NCI-H1105 (cell line): ENCODE measurements at regions not wholly inside any gene's neighbourhood (a gene's known extent, or its start where the extent isn't known, plus 50 kb on each side); places are given as distances from the start of the nearest gene placed in this dataset.

ENCODE experiments used
- DNase-seq: peaks from one replicate; lab custom pipeline; 2025; lab: John Stamatoyannopoulos, UW

GRCh38 chr4:188197566-188197965 lies 58.3 kb downstream of the TRIML1 start:
- no peak for DNase-seq

- no peak for DNase-seq
Measured at GRCh38 chr4:188198982-188199792, 59.9 kb downstream of the TRIML1 start.

DNA sequence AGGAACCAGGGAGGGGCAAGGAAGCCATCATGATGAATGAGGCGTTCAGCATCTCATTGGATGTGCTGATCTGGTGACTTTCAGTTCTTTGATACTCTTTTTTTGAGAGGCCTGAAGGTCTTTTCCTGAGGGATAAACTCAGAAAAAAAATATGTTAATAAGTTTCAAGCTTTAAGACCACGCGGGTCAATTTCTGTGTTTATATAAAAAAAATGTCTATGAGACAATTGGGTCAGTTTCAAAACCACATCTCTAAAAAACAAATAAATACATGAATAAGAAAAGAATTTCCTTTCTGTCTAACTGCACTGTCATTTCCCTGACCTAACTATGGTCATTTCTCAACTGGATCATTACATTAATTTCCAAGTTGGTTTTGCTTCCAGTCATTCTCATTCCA lies 62.6 kb downstream of the TRIML1 start:
- DNase-seq, result no peak

DNA sequence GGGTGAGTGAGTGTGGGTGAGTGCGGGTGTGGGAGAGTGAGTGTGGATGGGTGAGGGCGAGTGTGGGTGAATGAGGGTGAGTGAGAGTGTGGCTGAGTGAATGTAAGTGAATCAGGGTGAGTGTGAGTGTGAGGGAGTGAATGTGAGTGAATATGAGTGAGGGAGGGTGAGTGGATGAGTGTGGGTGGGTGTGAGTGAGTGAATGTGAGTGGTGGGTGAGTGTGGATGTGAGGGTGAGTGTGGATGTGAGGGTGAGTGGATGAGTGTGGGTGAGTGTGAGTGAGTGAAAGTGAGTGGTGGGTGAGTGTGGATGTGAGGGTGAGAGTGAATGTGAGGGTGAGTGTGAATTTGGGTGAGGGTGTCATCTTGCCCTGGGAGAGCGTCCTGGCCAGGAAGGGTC lies 67.5 kb downstream of the TRIML1 start:
- no peak for DNase-seq

DNA sequence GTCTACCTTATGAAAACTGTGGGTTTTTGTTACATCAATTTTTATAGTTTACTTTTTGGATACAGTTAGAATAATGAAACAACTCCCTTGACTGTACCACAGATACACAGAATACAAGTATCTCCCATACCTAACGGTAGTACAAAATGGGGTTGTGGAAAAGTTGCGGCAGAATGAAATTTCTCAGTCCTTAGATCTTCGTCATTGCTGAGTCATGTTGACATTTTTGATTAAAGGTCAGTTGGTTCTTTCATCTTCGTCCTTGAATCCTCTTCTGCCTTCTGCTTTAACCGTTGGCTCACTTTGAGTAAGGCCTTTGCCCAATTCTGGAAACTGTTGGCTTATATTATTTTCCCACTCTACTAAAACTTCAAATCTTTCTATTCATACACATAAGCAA lies 75.6 kb downstream of the TRIML1 start:
- DNase-seq, result no peak

DNA sequence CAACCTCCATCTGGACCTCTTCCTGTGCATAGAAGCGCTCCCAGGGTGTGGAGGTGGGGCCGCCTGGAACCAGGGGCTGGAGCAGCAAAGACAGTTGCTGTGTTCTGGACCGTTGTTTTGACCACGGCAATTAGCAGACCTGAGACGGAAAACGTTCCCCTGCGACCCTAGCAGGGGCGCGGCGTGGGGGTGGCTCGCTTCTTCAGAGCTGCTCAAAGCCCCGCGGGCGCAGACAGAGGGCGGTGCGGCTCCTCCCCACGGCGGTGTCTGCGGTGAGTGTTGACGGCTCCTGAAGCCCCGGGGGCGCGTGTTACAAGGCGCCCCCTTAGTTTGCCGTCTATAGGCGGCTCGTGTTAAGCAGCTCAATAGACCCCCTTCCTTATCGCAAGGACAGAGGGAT lies 79.2 kb downstream of the TRIML1 start:
- DNase-seq, result no peak

- no peak for DNase-seq
Measured at GRCh38 chr4:188220006-188220405, 80.8 kb downstream of the TRIML1 start.

GRCh38 chr4:188221090-188221489 lies 81.8 kb downstream of the TRIML1 start:
- DNase-seq, result no peak

- no peak for DNase-seq
Measured at GRCh38 chr4:188228279-188228678, 89.0 kb downstream of the TRIML1 start.

- no peak for DNase-seq
Measured at GRCh38 chr4:188232428-188232827, 93.2 kb downstream of the TRIML1 start.

DNA sequence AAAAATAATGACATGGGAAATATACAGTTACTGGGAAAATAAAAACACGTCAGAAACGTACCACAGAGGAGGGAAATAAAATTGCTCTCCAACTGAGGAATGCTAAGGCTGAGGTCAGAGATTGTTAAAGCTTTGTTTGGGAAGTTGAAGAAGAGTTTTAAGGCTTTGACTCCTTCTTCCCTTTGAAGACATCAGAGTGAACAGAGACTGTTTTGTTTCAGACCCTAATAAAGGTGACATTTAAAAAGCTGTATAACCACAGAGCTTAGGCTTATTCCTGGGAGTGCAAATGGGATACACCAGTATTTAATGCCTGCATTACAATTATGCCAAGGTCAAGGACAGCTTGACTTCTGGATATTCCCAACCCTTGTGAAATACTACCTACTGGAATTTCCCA lies 102.8 kb downstream of the TRIML1 start:
- no peak for DNase-seq

DNA sequence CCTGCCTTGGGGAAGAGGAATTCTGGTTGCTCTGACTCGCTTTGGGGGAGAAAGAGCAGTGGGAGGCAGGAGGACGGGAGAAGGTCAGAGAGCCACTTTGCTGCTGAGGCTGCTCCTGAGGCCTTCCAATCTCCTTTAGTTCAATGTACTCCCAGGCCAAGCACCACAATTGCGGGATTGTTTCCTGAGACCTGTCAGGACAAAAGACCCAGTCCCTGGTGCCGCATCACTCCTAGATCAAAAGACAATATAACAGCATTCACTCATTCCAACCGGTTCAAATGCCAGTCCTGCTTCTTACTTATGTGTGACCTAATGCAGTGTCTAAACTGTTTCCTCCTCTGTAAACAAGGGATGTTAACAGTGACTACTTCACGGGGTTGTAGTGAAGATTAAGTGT lies 106.4 kb downstream of the TRIML1 start:
- no peak for DNase-seq

DNA sequence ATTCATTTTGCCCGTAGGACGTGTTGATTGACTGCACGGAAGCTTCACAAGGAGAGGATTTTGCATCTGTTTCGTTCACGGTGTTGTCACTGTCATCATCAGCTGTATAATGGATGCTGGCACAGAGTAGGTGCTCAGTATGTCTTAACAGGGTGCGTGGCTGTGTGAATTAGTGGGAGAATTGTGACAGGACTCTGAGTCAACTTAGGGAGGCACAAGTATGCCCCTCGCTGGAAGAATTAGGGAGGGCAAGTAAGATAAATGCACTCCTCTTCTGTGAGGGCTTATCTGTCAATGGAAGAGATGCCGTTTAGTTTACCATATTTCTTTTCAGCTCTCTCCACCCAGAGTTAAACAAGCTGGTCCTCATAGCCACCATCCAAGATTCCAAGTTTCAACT lies 107.2 kb downstream of the TRIML1 start:
- no peak for DNase-seq

DNA sequence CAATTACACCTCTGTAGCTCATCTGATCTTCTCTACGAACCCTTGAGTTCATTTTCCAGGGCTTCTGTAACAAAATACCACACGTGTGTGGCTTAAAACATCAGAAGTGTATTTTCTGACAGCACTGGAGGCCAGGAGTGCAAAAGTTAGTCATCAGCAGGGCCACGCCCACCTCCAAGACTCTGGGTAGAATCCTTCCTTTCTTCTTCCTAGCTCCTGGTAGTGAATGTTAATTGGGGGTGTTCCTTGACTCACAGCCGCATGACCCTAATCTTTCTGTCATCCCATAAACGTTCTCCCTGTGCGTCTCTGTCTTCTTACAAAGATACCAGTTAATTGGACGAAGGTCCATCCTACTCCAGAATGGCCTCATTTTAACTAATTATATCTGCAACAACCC lies 115.0 kb downstream of the TRIML1 start:
- no peak for DNase-seq

- DNase-seq, result no peak
Measured at GRCh38 chr4:188262464-188262863, 123.2 kb downstream of the TRIML1 start.

GRCh38 chr4:188263321-188263720 lies 124.1 kb downstream of the TRIML1 start:
- no peak for DNase-seq

DNA sequence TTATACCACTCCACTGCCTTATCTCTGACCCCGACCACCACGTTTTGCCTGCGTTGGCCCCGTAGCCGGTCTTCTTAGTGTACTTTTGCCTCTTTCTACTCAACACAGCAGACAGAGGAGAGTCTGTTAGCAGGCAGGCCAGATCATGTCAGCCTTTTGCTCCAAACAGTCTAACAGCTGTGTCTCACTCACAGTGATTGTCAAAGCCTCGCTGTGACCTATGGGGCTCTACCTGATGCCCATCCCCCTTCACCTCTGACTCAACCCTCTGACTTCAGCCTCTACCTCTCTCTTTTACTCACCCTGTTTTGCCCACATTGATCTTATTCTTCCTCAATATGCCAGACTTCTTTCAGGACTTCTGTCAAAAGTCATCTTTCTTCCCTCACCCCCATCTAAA lies 127.1 kb downstream of the TRIML1 start:
- DNase-seq, result no peak

DNA sequence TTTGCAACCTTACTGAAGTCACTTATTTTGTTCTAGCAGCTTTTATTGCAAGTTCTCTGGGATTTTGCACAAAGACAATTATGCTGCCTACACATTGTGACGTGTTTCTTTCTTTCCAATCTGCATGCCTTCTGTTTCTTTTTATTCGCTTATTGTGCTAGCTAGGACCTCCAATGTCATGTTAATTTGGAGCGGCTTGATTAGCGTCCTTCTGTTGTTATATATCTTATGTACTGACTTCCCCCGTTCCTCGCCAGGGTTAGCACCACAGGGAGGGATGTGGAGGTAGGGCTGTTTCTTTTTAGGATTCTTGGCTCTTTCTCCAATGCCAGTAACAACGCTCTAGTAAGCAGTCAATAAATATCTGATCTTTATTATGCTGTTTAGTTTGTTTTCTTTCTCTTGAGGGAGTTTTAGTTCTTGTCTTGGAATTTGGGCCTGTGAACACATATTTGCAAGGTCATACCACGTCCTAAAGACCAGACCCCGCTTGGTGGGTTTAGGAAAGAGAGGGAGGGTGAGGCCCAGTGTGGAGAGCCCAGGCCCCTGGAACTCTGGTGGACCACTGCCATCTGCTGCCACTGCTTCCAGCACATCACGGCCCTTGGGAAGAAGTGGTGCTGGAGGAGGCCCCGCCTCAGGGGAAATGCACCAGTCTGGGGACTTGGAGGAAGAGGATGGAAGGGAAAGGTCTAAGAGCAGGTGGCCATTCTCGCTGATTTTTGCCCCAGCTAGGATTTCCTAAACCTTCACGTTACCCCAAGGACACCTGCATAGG lies 129.1 kb downstream of the TRIML1 start:
- no peak for DNase-seq

GRCh38 chr4:188270273-188271069 lies 131.2 kb downstream of the TRIML1 start:
- DNase-seq, result no peak

DNA sequence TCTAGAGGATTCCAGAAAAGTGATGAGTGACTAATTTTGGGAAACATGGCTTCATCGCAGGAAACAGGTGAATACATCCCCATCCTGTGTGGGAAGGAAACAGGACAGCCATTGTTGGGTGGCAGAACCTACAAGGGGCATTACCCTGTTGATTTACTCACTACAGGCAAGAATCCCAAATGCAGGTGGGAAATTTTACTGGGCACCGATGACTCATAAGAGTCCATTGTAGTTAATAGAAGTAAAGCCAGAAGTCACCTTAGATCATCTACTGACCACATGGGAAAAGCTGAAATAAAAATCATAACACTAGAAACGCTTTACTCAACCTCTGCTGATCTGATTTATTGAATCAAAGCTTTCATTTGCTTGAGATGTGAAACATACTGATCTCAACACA lies 136.4 kb downstream of the TRIML1 start:
- DNase-seq, result no peak

DNA sequence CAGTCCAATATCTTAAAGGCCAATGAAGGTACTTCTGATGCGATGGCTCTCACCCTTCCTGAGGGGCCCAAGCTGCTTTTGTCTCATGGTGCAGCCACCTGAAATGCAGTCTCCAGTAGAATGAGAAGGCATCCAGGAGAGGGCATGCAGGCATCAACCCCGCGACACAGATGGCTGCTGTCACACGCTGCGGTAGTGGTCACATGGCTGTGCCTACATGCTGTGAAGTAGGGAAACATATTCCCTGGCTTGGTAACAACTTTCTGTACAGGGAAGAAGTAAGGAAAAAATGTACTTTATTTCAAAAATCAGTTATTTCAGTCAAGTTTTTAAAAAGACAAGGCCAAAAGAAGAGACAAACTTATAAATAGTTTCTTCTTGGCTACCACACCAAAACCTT lies 139.9 kb downstream of the TRIML1 start:
- no peak for DNase-seq

DNA sequence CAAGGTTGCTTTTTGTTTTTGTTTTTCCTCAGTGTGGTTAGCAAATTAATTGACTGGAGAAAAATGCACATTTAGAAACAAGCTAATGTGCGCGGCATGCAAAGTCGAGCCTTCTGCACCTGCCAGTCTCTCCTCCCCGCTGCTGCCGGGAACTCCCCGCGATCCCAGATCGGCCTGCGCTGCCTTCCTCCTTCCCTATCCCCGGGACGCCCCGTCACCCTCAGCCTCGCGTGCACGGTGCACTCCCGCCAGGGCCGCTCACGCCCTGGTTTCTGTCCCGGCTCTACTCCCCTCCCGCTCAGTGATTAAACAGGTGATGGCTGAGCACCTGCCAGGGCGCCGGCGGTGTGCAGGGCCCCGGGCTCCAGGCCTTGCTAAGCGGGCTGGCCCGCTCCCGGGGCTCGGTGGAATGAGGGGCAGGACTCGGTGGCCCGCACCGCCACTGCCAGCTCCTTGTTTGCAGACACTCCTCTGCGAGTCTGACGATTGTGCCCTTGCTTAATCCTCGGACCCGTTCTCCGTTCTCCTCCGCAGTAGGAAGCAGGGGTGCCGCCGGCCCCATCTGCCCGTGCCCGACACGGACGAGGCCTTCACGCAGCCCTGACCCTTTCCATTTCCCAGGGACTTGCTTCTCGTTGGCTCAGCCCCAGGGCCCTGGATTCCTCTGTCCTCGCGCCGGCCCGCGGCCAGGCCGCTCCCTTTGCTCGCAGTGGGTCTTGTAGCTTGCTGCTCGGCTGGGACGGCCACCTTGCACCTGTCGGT lies 143.4 kb downstream of the TRIML1 start:
- no peak for DNase-seq
